ENCODE measurements at regions not wholly inside any gene's neighbourhood (a gene's known extent, or its start where the extent isn't known, plus 50 kb on each side); places are given as distances from the start of the nearest gene placed in this dataset.
"Not testable (repeated sequence)": the region's sequence is repeated elsewhere in the genome, so short reads cannot be mapped to it uniquely, and the experiment has no call there.

- DNase-seq (ENCODE audit: low spot score) = no peak
Observed at GRCh38 chr3:87491843-87492242, 215.5 kb upstream of the POU1F1 start.

DNA sequence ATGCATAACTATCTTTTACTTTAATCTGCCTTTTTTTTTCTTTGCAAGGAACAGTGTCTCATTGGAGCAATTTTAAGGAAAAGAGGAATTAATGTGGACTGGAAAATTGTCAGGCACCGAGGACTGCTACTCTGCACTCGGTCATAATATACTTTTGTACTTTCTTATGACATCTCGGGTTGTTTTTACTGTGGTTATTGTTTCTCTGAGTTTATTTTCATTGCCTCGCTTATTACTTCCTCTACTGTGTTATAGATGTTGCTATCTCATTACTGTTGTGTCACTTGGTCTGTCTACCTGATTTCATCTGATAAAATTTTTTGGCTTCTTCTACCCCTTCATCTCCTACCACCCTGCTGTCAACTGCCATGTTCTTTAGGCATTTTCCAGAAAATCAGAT lies 213.5 kb upstream of the POU1F1 start:
- DNase-seq (ENCODE audit: low spot score) = no peak

DNA sequence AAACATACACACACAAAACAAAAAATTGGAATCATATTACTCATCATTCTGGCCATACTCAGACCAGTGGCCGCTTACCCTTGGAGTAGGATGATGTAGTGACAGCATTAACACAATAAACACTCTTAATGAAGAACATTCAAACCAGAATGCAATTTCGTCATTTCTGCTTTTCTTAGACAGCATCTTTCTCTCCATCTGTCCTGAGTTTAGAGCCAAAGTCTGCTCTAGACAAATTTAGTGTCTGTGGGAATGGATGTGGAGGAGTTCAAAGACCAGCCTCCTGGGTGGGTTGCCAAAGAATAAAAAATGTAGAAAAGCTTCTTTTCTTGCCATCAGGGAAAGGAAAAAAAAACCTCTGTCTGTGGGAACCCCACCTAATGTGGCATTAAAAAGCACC lies 212.4 kb upstream of the POU1F1 start:
- no peak for DNase-seq (ENCODE audit: low spot score)

- not testable (repeated sequence) for DNase-seq (ENCODE audit: low spot score)
Observed at GRCh38 chr3:87486635-87487034, 210.3 kb upstream of the POU1F1 start.

GRCh38 chr3:87486115-87486514 lies 209.7 kb upstream of the POU1F1 start:
- DNase-seq (ENCODE audit: low spot score) = no peak

DNA sequence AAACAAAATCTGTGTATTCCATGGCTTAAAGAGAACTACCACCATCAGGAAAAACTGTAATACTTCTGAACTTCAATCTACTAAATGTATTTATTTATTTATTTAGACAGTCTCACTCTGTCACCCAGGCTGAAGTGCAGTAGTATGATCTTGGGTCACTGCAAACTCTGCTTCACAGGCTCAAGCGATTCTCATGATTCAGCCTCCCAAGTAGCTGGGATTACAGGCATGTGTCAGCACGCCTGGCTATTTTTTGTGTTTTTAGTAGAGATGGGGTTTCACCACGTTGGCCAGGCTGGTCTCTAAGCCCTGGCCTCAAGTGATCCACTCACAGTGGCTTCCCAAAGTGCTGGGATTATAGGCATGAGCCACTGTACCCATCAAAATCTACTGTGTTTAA lies 202.3 kb upstream of the POU1F1 start:
- no peak for DNase-seq (ENCODE audit: low spot score)

DNA sequence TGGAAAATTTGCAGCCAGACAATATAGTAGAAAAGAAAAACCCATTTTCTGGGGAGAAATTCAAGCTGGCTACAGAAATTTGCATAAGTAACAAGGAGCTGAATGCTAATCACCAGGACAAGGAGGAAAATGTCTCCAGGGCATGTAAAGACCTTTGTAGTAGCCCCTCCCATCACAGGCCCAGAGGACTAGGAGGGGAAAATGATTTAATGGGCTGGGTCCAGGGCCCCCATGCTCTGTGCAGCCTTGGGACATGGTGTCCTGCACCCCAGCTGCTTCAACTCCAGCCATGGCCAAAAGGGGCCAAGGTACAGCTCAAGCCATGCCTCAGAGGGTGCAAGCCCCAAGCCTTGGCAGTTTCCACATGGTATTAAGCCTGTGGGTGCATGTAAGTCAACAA lies 197.6 kb upstream of the POU1F1 start:
- DNase-seq (ENCODE audit: low spot score) = no peak

DNA sequence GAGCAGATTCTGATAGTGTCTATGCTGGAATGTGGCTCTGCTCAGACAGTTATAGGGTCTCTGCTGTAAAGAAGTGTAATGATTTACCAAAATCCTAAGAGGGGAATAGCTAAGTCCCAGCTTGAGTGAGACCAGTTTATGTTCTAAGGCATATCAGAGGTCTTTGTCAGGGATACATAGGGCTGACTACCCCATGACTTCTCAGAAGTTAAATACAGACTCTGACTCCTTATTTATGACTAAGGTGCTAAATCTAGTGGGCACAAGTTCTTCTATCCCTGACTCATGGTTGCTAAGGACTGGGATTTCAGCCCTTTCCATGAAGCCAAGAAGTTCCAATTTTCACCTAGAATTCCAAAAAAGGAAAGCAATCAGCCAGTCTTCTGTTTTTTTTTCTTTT lies 192.6 kb upstream of the POU1F1 start:
- no peak for DNase-seq (ENCODE audit: low spot score)

- DNase-seq (ENCODE audit: low spot score) = no peak
Observed at GRCh38 chr3:87468235-87468634, 191.9 kb upstream of the POU1F1 start.

GRCh38 chr3:87462228-87462627 lies 185.8 kb upstream of the POU1F1 start:
- no peak for DNase-seq (ENCODE audit: low spot score)

- no peak for DNase-seq (ENCODE audit: low spot score)
Observed at GRCh38 chr3:87461443-87461842, 185.1 kb upstream of the POU1F1 start.

DNA sequence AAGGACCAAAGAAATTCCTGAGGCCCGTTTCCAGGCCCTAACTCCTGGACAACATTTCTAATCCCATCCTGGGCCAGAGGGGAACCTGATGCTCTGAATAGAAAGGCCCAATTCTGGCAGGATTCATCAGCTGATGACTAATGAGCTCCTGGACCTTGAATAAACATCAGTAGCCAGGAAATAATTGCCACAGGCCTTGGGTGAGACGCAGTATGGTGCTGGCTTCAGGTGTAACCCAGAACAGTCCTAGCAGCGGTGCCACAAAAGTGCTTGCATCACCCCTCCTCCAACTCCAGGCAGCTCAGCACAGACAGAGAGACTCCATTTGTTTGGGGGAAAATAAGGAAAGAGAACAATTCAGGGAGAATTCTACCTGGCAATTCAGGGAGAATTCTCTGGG lies 184.7 kb upstream of the POU1F1 start:
- no peak for DNase-seq (ENCODE audit: low spot score)

DNA sequence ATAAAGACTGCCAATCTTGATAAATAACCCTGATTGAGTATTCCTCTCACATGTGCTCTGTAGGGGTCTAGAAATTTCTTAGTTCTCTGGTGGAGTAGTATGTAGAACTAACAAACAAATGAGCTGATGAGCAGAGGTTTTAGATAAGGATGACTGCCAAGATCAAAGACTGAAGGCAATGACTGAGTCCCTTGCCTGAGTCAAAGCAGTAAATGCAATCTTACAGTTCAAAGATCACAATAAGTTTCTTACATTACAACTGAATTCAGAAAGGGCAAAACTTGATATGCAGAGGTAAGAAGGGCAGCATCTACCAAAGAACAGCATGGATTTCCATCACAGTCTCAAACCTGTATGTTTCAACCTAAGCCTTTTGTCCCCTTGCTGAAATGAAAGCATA lies 172.2 kb upstream of the POU1F1 start:
- no peak for DNase-seq (ENCODE audit: low spot score)

GRCh38 chr3:87446849-87447387 lies 170.5 kb upstream of the POU1F1 start:
- no peak for DNase-seq (ENCODE audit: low spot score)

DNA sequence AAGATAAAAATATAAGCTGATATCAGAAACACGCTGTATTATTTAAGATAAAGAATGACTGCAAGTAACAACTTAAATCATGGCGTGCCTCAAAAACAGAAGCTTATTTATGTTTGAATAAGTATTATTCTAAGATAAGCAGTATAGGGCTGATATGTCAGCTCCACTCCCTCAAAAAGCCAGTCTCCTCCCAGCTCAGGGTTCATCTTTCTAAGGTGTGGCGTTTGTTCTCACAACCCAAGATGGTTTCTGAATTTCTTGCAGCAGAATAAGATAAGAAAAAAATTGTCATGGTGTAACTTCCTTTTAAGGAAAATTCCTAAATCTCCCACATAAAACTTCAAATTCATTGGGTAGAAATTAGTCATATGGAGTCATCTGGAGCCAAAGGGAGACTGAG lies 166.1 kb upstream of the POU1F1 start:
- DNase-seq (ENCODE audit: low spot score) = no peak

GRCh38 chr3:87437765-87438164 lies 161.4 kb upstream of the POU1F1 start:
- peak; percentile 4 for DNase-seq (ENCODE audit: low spot score)

- DNase-seq (ENCODE audit: low spot score) = no peak
Observed at GRCh38 chr3:87436781-87437543, 160.6 kb upstream of the POU1F1 start.

- DNase-seq (ENCODE audit: low spot score) = no peak
Observed at GRCh38 chr3:87435926-87436620, 159.7 kb upstream of the POU1F1 start.

- DNase-seq (ENCODE audit: low spot score) = peak; percentile 13
Observed at GRCh38 chr3:87433445-87433844, 157.1 kb upstream of the POU1F1 start.

- peak; percentile 44 for DNase-seq (ENCODE audit: low spot score)
Observed at GRCh38 chr3:87426918-87427317, 150.5 kb upstream of the POU1F1 start.

- DNase-seq (ENCODE audit: low spot score) = no peak
Observed at GRCh38 chr3:87425056-87425455, 148.7 kb upstream of the POU1F1 start.

DNA sequence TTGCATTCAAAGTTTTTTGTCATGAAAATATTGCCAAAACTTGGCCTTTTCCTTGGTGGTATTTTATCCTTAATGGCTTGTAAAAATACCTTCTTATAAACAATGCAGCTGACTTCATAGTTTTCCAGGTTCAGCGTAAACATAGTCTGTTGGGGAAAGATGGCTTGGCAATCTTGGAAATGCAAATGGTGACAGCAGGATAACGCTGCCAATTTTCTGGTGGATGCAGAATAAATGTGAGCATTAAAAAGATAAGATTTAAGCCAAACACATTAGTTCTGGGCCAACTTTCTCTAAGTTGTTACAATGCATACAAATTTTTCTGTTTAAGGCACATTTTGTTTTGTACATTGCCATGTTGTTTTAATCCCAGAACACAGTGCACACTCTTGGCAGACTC lies 147.0 kb upstream of the POU1F1 start:
- no peak for DNase-seq (ENCODE audit: low spot score)

DNA sequence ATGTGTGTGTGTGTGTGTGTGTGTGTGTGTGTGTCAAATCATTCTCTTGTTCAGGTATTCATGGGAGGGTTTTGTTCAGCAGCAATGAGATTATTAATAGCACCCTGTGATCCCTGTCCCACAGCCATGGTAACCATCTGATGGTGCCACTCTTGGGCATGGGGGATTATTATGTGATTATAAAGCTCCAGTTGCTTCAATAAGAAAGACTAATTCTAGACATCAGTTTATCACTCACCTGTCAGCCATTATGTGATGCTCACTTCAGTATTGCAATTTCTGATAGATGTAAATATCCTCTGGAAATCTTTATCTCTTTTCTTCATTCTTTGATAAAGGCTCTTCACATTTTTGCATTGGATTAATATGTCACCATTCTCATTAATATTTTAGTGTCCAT lies 145.9 kb upstream of the POU1F1 start:
- DNase-seq (ENCODE audit: low spot score) = no peak

All from H4 (cell line).